ENCODE measurements at regions not wholly inside any gene's neighbourhood (a gene's known extent, or its start where the extent isn't known, plus 50 kb on each side); places are given as distances from the start of the nearest gene placed in this dataset.

- Histone ChIP-seq H3K9me3 (no peaks in the 10 kb centered on the region), H3K4me1 (ENCODE audit: low read depth) (no peaks in the 10 kb centered on the region), H3K36me3 (ENCODE audit: low read depth) (no peaks in the 10 kb centered on the region), H3K4me3 (no peak overlapping the region)
- no peak for ATAC-seq
- intact Hi-C loops (cut with DNase I, micrococcal nuclease), result no loop called here
- TF ChIP-seq, protein P1, sequence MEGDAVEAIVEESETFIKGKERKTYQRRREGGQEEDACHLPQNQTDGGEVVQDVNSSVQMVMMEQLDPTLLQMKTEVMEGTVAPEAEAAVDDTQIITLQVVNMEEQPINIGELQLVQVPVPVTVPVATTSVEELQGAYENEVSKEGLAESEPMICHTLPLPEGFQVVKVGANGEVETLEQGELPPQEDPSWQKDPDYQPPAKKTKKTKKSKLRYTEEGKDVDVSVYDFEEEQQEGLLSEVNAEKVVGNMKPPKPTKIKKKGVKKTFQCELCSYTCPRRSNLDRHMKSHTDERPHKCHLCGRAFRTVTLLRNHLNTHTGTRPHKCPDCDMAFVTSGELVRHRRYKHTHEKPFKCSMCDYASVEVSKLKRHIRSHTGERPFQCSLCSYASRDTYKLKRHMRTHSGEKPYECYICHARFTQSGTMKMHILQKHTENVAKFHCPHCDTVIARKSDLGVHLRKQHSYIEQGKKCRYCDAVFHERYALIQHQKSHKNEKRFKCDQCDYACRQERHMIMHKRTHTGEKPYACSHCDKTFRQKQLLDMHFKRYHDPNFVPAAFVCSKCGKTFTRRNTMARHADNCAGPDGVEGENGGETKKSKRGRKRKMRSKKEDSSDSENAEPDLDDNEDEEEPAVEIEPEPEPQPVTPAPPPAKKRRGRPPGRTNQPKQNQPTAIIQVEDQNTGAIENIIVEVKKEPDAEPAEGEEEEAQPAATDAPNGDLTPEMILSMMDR (IDR thresholded peaks at IDR 0.05), result no peak
- no peak for DNase-seq
Measured at GRCh38 chr18:30650499-30650898, 392.0 kb downstream of the DSC3 start.

GRCh38 chr18:30644158-30644557, 398.4 kb downstream of the DSC3 start:
- no peak for DNase-seq
- no peak for ATAC-seq
- intact Hi-C loops (cut with DNase I, micrococcal nuclease), result no loop called here
- Histone ChIP-seq H3K36me3 (ENCODE audit: low read depth) (no peaks in the 10 kb centered on the region), H3K4me3 (no peak overlapping the region), H3K4me1 (ENCODE audit: low read depth) (no peaks in the 10 kb centered on the region), H3K9me3 (no peaks in the 10 kb centered on the region)
- TF ChIP-seq, protein P1 (IDR thresholded peaks at IDR 0.05), result no peak

DNA sequence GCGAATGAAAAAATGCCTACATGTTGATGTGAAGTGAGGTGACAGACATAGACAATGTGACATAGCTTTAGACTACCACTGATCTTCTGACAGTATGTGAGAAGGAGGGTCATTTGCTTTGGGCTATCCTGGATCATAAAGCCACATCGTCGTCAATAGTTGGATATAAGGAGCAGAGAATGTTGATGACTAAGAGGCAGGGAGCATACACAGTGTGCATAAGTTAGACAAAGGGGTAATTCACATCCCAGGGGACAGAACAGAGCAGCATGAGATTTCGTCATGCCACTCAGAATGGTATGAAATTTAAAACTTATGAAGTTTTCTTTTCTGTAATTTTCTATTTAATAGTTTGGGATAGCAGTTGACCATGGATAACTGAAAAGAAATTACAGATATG, 403.2 kb downstream of the DSC3 start:
- intact Hi-C loops (cut with DNase I, micrococcal nuclease), result no loop called here
- Histone ChIP-seq H3K4me3 (no peak overlapping the region), H3K36me3 (ENCODE audit: low read depth) (no peaks in the 10 kb centered on the region), H3K9me3 (no peaks in the 10 kb centered on the region), H3K4me1 (ENCODE audit: low read depth) (no peaks in the 10 kb centered on the region)
- DNase-seq, result no peak
- no peak for ATAC-seq
- TF ChIP-seq, protein P1 (IDR thresholded peaks at IDR 0.05), result no peak

- intact Hi-C loops (cut with DNase I, micrococcal nuclease), result no loop called here
- no peaks in the 10 kb centered on the region for H3K9me3 ChIP-seq
- H3K4me1 ChIP-seq (ENCODE audit: low read depth), result no peaks in the 10 kb centered on the region
- DNase-seq, result no peak
- TF ChIP-seq, protein P1 (IDR thresholded peaks at IDR 0.05), result no peak
- no peaks in the 10 kb centered on the region for H3K36me3 ChIP-seq (ENCODE audit: low read depth)
- ATAC-seq, result no peak
- H3K4me3 ChIP-seq, result no peak overlapping the region
Measured at GRCh38 chr18:30634249-30634648, 408.3 kb downstream of the DSC3 start.

- TF ChIP-seq, protein P1 (IDR thresholded peaks at IDR 0.05), result no peak
- DNase-seq (no peak), ATAC-seq (no peak)
- H3K36me3 ChIP-seq (ENCODE audit: low read depth), result no peaks in the 10 kb centered on the region
- H3K4me1 ChIP-seq (ENCODE audit: low read depth), result no peaks in the 10 kb centered on the region
- H3K9me3 ChIP-seq, result no peaks in the 10 kb centered on the region
- no peak overlapping the region for H3K4me3 ChIP-seq
- intact Hi-C loops (cut with DNase I, micrococcal nuclease), result no loop called here
Measured at GRCh38 chr18:30632071-30632698, 410.4 kb downstream of the DSC3 start.

DNA sequence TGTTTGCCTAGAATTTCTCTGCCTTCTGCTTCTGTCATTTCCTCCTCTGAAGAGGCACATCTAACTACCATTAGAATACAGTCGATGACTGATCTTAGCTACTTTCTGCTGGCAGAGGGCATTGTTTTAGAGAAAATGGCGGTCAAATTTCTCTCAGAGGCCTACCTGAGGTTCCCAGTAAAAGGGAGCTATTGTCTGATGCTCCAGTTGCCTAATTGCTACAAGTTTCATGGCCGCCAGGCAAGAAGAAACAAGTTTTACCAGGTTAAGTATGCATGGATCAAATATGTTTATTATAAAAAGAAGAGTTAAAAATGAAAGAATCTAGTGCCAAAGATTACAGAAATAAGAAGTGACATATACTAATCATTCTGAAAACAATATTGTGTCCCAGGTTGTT, 416.6 kb downstream of the DSC3 start:
- ATAC-seq, result no peak
- DNase-seq, result no peak
- Histone ChIP-seq H3K4me3 (no peak overlapping the region), H3K4me1 (ENCODE audit: low read depth) (no peaks in the 10 kb centered on the region), H3K36me3 (ENCODE audit: low read depth) (no peaks in the 10 kb centered on the region), H3K9me3 (no peaks in the 10 kb centered on the region)
- intact Hi-C loops (cut with DNase I, micrococcal nuclease), result no loop called here
- TF ChIP-seq, protein P1 (IDR thresholded peaks at IDR 0.05), result no peak

Measured in mucosa of descending colon (tissue), 3 donors.